ENCODE measurements at regions not wholly inside any gene's neighbourhood (a gene's known extent, or its start where the extent isn't known, plus 50 kb on each side); places are given as distances from the start of the nearest gene placed in this dataset.

GRCh38 chr2:41488888-41489287, 558.9 kb upstream of the PKDCC start:
- intact Hi-C loops (cut with micrococcal nuclease), result no loop called here
- H3K4me1 ChIP-seq, result peaks cover 11% of the 10 kb centered on the region
- H3K27me3 ChIP-seq (ENCODE audit: low read depth), result no peaks in the 10 kb centered on the region
- H3K27ac ChIP-seq (replicated peaks), result peak overlapping the region; percentile 57
- H3K9me3 ChIP-seq (replicated peaks), result peaks cover 11% of the 10 kb centered on the region
- no peak for TF ChIP-seq CTCF (IDR thresholded peaks at IDR 0.05; ENCODE audit: borderline replicate concordance)
- H3K4me3 ChIP-seq, result no peak overlapping the region
- no peak for DNase-seq
- no peaks in the 10 kb centered on the region for H3K36me3 ChIP-seq

DNA sequence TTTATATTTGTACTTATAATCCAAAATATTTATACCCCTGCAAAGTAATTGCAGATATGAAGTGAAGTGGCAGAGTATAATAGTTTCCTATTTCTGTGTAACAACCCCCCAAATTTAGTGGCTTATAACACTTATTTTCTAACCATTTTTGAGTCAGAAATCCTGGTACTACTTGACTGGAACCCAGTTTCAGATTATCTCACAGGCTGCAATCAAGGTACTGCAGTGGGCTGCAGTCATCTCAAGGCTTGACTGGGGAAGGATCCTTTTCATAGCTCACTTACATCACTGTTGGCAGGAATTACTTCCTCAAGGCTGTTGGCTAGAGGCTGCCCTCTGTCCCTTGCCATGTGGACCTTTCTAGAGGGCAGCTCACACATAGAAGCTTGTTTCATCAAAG, 558.2 kb upstream of the PKDCC start:
- Histone ChIP-seq H3K9me3 (replicated peaks) (peaks cover 19% of the 10 kb centered on the region), H3K4me1 (peaks cover 10% of the 10 kb centered on the region), H3K27me3 (ENCODE audit: low read depth) (no peaks in the 10 kb centered on the region), H3K4me3 (no peak overlapping the region), H3K36me3 (peaks cover 3% of the 10 kb centered on the region), H3K27ac (replicated peaks) (peak overlapping the region; percentile 57)
- no peak for TF ChIP-seq CTCF (IDR thresholded peaks at IDR 0.05; ENCODE audit: borderline replicate concordance)
- intact Hi-C loops (cut with micrococcal nuclease), result no loop called here
- no peak for DNase-seq

- TF ChIP-seq CTCF (IDR thresholded peaks at IDR 0.05; ENCODE audit: borderline replicate concordance), result no peak
- Histone ChIP-seq H3K4me1 (no peaks in the 10 kb centered on the region), H3K36me3 (peaks cover 5% of the 10 kb centered on the region), H3K27ac (replicated peaks) (no peak overlapping the region), H3K4me3 (no peak overlapping the region), H3K9me3 (replicated peaks) (peaks cover 67% of the 10 kb centered on the region), H3K27me3 (ENCODE audit: low read depth) (no peaks in the 10 kb centered on the region)
- intact Hi-C loops (cut with micrococcal nuclease), result no loop called here
- no peak for DNase-seq
Measured at GRCh38 chr2:41495050-41495449, 552.8 kb upstream of the PKDCC start.

GRCh38 chr2:41496908-41497307, 550.9 kb upstream of the PKDCC start:
- H3K27me3 ChIP-seq (ENCODE audit: low read depth), result no peaks in the 10 kb centered on the region
- no peak for TF ChIP-seq CTCF (IDR thresholded peaks at IDR 0.05; ENCODE audit: borderline replicate concordance)
- no peak for DNase-seq
- H3K4me3 ChIP-seq, result no peak overlapping the region
- H3K36me3 ChIP-seq, result peaks cover 5% of the 10 kb centered on the region
- H3K9me3 ChIP-seq (replicated peaks), result peaks cover 83% of the 10 kb centered on the region
- no peaks in the 10 kb centered on the region for H3K4me1 ChIP-seq
- intact Hi-C loops (cut with micrococcal nuclease), result no loop called here
- H3K27ac ChIP-seq (replicated peaks), result no peak overlapping the region

DNA sequence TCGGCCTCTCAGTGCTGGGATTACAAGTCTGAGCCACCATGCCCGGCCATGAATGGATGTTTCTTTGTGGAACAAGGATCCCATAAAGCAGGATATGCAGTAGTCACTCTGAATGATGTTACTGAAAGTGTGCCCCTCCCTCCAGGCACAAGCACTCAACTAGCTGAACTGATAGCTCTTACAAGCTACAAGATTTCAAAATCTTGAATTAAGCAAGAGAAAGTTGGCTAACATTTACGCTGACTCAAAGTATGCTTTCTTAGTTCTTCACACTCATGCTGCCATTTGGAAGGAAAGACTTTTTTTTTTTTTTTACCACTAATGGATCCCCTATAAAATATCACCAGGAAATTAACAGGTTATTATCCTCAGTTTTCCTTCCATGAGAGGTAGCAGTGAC, 549.0 kb upstream of the PKDCC start:
- Histone ChIP-seq H3K9me3 (replicated peaks) (peaks cover 73% of the 10 kb centered on the region), H3K27me3 (ENCODE audit: low read depth) (no peaks in the 10 kb centered on the region), H3K4me1 (no peaks in the 10 kb centered on the region), H3K27ac (replicated peaks) (no peak overlapping the region), H3K36me3 (peaks cover 5% of the 10 kb centered on the region), H3K4me3 (no peak overlapping the region)
- intact Hi-C loops (cut with micrococcal nuclease), result no loop called here
- no peak for TF ChIP-seq CTCF (IDR thresholded peaks at IDR 0.05; ENCODE audit: borderline replicate concordance)
- DNase-seq, result no peak

DNA sequence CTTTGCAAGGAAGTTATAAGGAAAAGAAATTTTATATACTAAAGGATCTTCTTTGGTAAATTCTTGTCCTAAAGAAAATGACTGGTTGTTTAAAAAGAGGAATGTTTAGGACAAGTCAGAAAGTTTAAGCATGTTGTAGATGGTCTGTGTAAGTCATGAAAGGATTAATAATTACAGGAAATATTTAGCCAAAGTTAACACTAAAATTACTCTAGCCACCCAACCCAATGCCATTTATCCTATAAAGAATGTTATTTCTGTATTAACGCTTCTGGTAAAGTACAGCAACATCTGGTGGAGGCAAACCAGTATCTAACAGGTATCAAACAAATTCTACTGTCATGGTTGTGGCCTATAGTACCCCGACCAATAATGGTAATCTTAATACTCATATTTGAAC, 546.9 kb upstream of the PKDCC start:
- intact Hi-C loops (cut with micrococcal nuclease), result no loop called here

More for the DNA sequence above, 546.9 kb upstream of the PKDCC start:
- Histone ChIP-seq H3K36me3 (no peaks in the 10 kb centered on the region), H3K9me3 (replicated peaks) (peaks cover 52% of the 10 kb centered on the region), H3K27ac (replicated peaks) (no peak overlapping the region), H3K4me1 (no peaks in the 10 kb centered on the region), H3K4me3 (no peak overlapping the region), H3K27me3 (ENCODE audit: low read depth) (no peaks in the 10 kb centered on the region)
- DNase-seq, result no peak
- no peak for TF ChIP-seq CTCF (IDR thresholded peaks at IDR 0.05; ENCODE audit: borderline replicate concordance)

Measured in left ventricle myocardium inferior (tissue), 1 donor.